ENCODE measurements at regions not wholly inside any gene's neighbourhood (a gene's known extent, or its start where the extent isn't known, plus 50 kb on each side); places are given as distances from the start of the nearest gene placed in this dataset.

- no peak for DNase-seq
Observed at GRCh38 chr5:29370248-29370647, 1823.2 kb upstream of the CDH6 start.

GRCh38 chr5:29367176-29367833 is 1826.2 kb upstream of the CDH6 start:
- no peak for DNase-seq

GRCh38 chr5:29351170-29351569 is 1842.3 kb upstream of the CDH6 start:
- no peak for DNase-seq

- no peak for DNase-seq
Observed at GRCh38 chr5:29337030-29337429, 1856.5 kb upstream of the CDH6 start.

GRCh38 chr5:29321591-29321990 is 1871.9 kb upstream of the CDH6 start:
- no peak for DNase-seq

- DNase-seq, result no peak
Observed at GRCh38 chr5:29309359-29309758, 1884.1 kb upstream of the CDH6 start.

GRCh38 chr5:29307478-29307877 is 1886.0 kb upstream of the CDH6 start:
- no peak for DNase-seq

GRCh38 chr5:29304545-29304944 is 1888.9 kb upstream of the CDH6 start:
- no peak for DNase-seq

GRCh38 chr5:29296548-29296947 is 1896.9 kb upstream of the CDH6 start:
- no peak for DNase-seq

GRCh38 chr5:29277642-29278041 is 1915.8 kb upstream of the CDH6 start:
- DNase-seq, result no peak

GRCh38 chr5:29276371-29276770 is 1917.1 kb upstream of the CDH6 start:
- DNase-seq, result no peak

- no peak for DNase-seq
Observed at GRCh38 chr5:29263915-29264351, 1929.6 kb upstream of the CDH6 start.

GRCh38 chr5:29262339-29263123 is 1931.0 kb upstream of the CDH6 start:
- no peak for DNase-seq

GRCh38 chr5:29261213-29261612 is 1932.3 kb upstream of the CDH6 start:
- DNase-seq, result no peak

GRCh38 chr5:29252390-29252789 is 1941.1 kb upstream of the CDH6 start:
- DNase-seq, result no peak

GRCh38 chr5:29247346-29248028 is 1946.0 kb upstream of the CDH6 start:
- no peak for DNase-seq

- DNase-seq, result no peak
Observed at GRCh38 chr5:29240379-29240778, 1953.1 kb upstream of the CDH6 start.

GRCh38 chr5:29239606-29240005 is 1953.9 kb upstream of the CDH6 start:
- DNase-seq, result no peak

- DNase-seq, result no peak
Observed at GRCh38 chr5:29238115-29238514, 1955.4 kb upstream of the CDH6 start.

- DNase-seq, result no peak
Observed at GRCh38 chr5:29231154-29231553, 1962.3 kb upstream of the CDH6 start.

GRCh38 chr5:29230591-29230990 is 1962.9 kb upstream of the CDH6 start:
- DNase-seq, result no peak

- no peak for DNase-seq
Observed at GRCh38 chr5:29229461-29229860, 1964.0 kb upstream of the CDH6 start.

GRCh38 chr5:29218138-29218537 is 1975.3 kb upstream of the CDH6 start:
- no peak for DNase-seq

GRCh38 chr5:29214839-29215238 is 1978.6 kb upstream of the CDH6 start:
- no peak for DNase-seq
